BJ (cell line): ENCODE measurements at regions not wholly inside any gene's neighbourhood (a gene's known extent, or its start where the extent isn't known, plus 50 kb on each side); places are given as distances from the start of the nearest gene placed in this dataset.

Source experiments
- CTCF ChIA-PET: fragments of 350-600 bp; formaldehyde crosslinking; extraction: SDS; loops from one replicate; lab custom pipeline; 2021; ENCODE audit warnings: antibody characterized with exemption, inconsistent platforms; lab: Yijun Ruan, JAX
- POLR2A ChIA-PET: fragments of 300-600 bp; sonication (Branson Sonifier 250); formaldehyde crosslinking; extraction: SDS; loops from one replicate; lab custom pipeline; 2021; ENCODE audit warnings: antibody characterized with exemption; lab: Charles Lee
- DNase-seq: peaks from one replicate; pipeline ENCODE4 v3.0.0-alpha.2; 2011; ENCODE audit warnings: low read depth
- H3K27me3 ChIP-seq: 2 replicates; pipeline ENCODE4 v1.6.0; 2011; ENCODE audit warnings: low read length; ENCODE audit not compliant: control insufficient read depth, insufficient read depth
- H3K36me3 ChIP-seq: 2 replicates; pipeline ENCODE4 v1.5.1; 2011; ENCODE audit warnings: low read length; ENCODE audit not compliant: control insufficient read depth, insufficient read depth
- H3K4me3 ChIP-seq: 2 replicates; pipeline ENCODE4 v1.5.1; 2011; ENCODE audit warnings: low read depth, mild to moderate bottlenecking, control low read depth, low read length
- TF ChIP-seq, protein P1 (sequence below): IDR thresholded peaks from 2 replicates; pipeline ENCODE4 v1.5.1; 2011; ENCODE audit warnings: low read depth, mild to moderate bottlenecking, control low read depth, inconsistent platforms, low read length, moderate library complexity; ENCODE audit not compliant: insufficient read depth

- ChIA-PET POLR2A (no interaction called here), CTCF (interaction anchor here (0.8 to 1.5 kb wide), 4 partner anchors 9 to 103 kb away, joined by 3 to 5 read pairs (median 4); no protein-coding TSS in a partner anchor)
- Histone ChIP-seq H3K27me3 (peaks cover 4% of the 10 kb centered on the region; the same call in 1 of the 2 replicates), H3K4me3 (no peak overlapping the region), H3K36me3 (no peaks in the 10 kb centered on the region)
- DNase-seq = no peak
- TF ChIP-seq, protein P1, sequence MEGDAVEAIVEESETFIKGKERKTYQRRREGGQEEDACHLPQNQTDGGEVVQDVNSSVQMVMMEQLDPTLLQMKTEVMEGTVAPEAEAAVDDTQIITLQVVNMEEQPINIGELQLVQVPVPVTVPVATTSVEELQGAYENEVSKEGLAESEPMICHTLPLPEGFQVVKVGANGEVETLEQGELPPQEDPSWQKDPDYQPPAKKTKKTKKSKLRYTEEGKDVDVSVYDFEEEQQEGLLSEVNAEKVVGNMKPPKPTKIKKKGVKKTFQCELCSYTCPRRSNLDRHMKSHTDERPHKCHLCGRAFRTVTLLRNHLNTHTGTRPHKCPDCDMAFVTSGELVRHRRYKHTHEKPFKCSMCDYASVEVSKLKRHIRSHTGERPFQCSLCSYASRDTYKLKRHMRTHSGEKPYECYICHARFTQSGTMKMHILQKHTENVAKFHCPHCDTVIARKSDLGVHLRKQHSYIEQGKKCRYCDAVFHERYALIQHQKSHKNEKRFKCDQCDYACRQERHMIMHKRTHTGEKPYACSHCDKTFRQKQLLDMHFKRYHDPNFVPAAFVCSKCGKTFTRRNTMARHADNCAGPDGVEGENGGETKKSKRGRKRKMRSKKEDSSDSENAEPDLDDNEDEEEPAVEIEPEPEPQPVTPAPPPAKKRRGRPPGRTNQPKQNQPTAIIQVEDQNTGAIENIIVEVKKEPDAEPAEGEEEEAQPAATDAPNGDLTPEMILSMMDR = no peak
Measured at GRCh38 chr3:72137865-72138861, 353.2 kb upstream of the PROK2 start.

DNA sequence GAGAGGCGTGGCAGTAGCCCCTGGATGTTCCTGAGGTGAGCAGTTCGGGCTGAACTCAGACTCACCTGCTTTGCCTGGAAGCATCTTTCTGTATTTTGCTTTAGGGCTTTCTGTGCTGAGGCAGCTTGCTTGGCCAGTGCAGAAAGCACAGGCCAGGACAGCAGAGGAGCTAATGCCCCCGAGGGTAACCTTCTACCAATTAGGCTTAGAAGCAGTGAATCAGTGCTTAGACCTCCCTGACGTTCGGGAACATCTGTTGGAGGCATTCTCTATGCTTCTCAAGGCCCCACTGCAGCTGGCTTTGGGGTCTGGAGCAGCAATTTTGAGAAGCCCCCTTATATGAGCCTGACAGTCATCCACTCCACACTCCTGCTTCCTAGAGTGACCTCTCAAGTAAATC, 350.7 kb upstream of the PROK2 start:
- peaks cover 2% of the 10 kb centered on the region; the same call in 1 of the 2 replicates for H3K27me3 ChIP-seq
- H3K4me3 ChIP-seq = no peak overlapping the region
- H3K36me3 ChIP-seq = no peaks in the 10 kb centered on the region
- TF ChIP-seq, protein P1 = no peak
- CTCF ChIA-PET = no interaction called here
- DNase-seq = no peak
- POLR2A ChIA-PET = no interaction called here

DNA sequence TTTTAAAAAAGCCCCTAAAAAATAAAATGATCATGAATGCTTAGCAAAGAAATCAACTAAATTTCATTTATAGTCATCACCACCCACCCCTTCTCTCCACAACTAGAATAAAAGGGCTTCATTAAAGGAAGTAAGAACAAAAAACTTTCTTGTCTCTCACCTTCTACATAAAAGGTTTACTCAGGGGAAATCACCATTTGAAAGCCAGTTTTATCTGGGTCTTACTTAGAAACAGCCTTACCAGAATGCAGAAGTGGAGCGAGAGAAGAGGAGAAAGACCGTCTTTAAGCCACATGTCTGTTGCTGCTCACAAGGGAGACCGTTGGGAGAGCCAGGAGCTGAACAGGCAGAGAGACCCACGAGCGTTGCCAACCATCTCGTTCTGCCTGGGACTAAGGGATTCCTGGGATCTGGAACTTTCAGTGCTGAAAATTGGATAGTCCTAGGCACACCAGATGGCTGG, 350.1 kb upstream of the PROK2 start:
- ChIA-PET CTCF (no interaction called here), POLR2A (no interaction called here)
- TF ChIP-seq, protein P1 = no peak

DNA sequence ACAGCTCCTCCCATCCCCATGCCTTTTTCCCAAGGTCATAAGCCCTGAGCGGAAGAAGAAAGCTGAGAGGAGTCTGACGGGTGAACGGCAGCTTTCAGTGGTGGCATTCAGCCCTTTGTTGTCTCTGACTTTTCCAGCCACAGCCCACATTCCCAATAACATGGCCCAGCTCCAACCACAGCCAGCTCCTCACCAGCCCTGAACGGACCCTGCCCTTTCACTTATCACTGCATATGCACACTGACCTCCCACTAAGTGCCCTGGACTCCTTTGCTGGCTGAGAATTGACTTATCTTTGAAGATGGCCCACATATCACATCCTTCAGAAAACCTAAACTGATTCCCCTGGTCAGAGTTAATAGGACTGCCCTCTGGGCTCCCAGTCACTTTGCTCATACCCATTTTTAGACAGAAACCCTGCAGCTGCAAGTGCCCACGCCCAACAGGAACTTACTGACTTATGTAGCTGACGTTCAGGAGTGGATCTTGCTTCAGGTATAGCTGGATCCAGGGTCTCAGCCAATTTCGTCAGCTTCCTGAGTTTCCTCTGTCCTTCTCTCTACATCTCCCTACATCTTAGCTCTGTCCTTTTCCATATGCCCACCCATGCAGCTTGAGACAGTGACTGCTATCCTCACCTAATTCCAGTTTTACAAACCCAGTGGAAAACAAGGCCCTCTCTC, 348.5 kb upstream of the PROK2 start:
- CTCF ChIA-PET = interaction anchor here (0.6 kb wide), 1 partner anchor 22 kb away, joined by 3 read pairs; no protein-coding TSS in a partner anchor
- TF ChIP-seq, protein P1 = no peak
- DNase-seq = no peak
- H3K36me3 ChIP-seq = no peaks in the 10 kb centered on the region
- no peak overlapping the region for H3K4me3 ChIP-seq
- POLR2A ChIA-PET = no interaction called here
- peaks cover 2% of the 10 kb centered on the region; the same call in 1 of the 2 replicates for H3K27me3 ChIP-seq

More for the DNA sequence above, 350.1 kb upstream of the PROK2 start:
- no peak for DNase-seq
- no peaks in the 10 kb centered on the region for H3K36me3 ChIP-seq
- H3K4me3 ChIP-seq = no peak overlapping the region
- H3K27me3 ChIP-seq = peaks cover 2% of the 10 kb centered on the region; the same call in 1 of the 2 replicates

- peaks cover 2% of the 10 kb centered on the region; the same call in 1 of the 2 replicates for H3K27me3 ChIP-seq
- DNase-seq = no peak
- ChIA-PET POLR2A (no interaction called here), CTCF (no interaction called here)
- H3K36me3 ChIP-seq = no peaks in the 10 kb centered on the region
- H3K4me3 ChIP-seq = no peak overlapping the region
- TF ChIP-seq, protein P1 = no peak
Measured at GRCh38 chr3:72131899-72132298, 347.0 kb upstream of the PROK2 start.
